OCI-M2 (cell line): ENCODE measurements at regions not wholly inside any gene's neighbourhood (a gene's known extent, or its start where the extent isn't known, plus 50 kb on each side); places are given as distances from the start of the nearest gene placed in this dataset.
"Not testable (repeated sequence)": the region's sequence is repeated elsewhere in the genome, so short reads cannot be mapped to it uniquely, and the experiment has no call there.

ENCODE experiments used
- DNase-seq: peaks from one replicate; lab custom pipeline; 2025; ENCODE audit not compliant: unreplicated experiment; lab: John Stamatoyannopoulos, UW

- DNase-seq = not testable (repeated sequence)
Measured at GRCh38 chr14:106658066-106658860, 1131.9 kb downstream of the TMEM121 start.

- not testable (repeated sequence) for DNase-seq
Measured at GRCh38 chr14:106661561-106661960, 1135.2 kb downstream of the TMEM121 start.

GRCh38 chr14:106662936-106663550, 1136.7 kb downstream of the TMEM121 start:
- no peak for DNase-seq

GRCh38 chr14:106663805-106664410, 1137.5 kb downstream of the TMEM121 start:
- not testable (repeated sequence) for DNase-seq

- no peak for DNase-seq
Measured at GRCh38 chr14:106665814-106666213, 1139.4 kb downstream of the TMEM121 start.

GRCh38 chr14:106666341-106666740, 1140.0 kb downstream of the TMEM121 start:
- DNase-seq = no peak

- DNase-seq = no peak
Measured at GRCh38 chr14:106670011-106670410, 1143.6 kb downstream of the TMEM121 start.

- not testable (repeated sequence) for DNase-seq
Measured at GRCh38 chr14:106674093-106674492, 1147.7 kb downstream of the TMEM121 start.

GRCh38 chr14:106674509-106675125, 1148.2 kb downstream of the TMEM121 start:
- not testable (repeated sequence) for DNase-seq

- DNase-seq = not testable (repeated sequence)
Measured at GRCh38 chr14:106675716-106676115, 1149.3 kb downstream of the TMEM121 start.

- DNase-seq = no peak
Measured at GRCh38 chr14:106679776-106680175, 1153.4 kb downstream of the TMEM121 start.

- no peak for DNase-seq
Measured at GRCh38 chr14:106681161-106681560, 1154.8 kb downstream of the TMEM121 start.

GRCh38 chr14:106681568-106681967, 1155.2 kb downstream of the TMEM121 start:
- no peak for DNase-seq

GRCh38 chr14:106683631-106684030, 1157.2 kb downstream of the TMEM121 start:
- no peak for DNase-seq

GRCh38 chr14:106686533-106686932, 1160.2 kb downstream of the TMEM121 start:
- no peak for DNase-seq

- no peak for DNase-seq
Measured at GRCh38 chr14:106690333-106690891, 1164.0 kb downstream of the TMEM121 start.

- DNase-seq = no peak
Measured at GRCh38 chr14:106691601-106692291, 1165.4 kb downstream of the TMEM121 start.

GRCh38 chr14:106694638-106695393, 1168.4 kb downstream of the TMEM121 start:
- DNase-seq = no peak

GRCh38 chr14:106698620-106699267, 1172.4 kb downstream of the TMEM121 start:
- not testable (repeated sequence) for DNase-seq
